Mesendoderm (in vitro differentiated cells): ENCODE measurements at regions not wholly inside any gene's neighbourhood (a gene's known extent, or its start where the extent isn't known, plus 50 kb on each side); places are given as distances from the start of the nearest gene placed in this dataset.

Experiments used
- DNase-seq: peaks from one replicate; pipeline ENCODE4 v3.0.0; 2013
- H2AK5ac ChIP-seq: 2 replicates; pipeline ENCODE4 v1.6.1; 2013; ENCODE audit warnings: low read length, inconsistent platforms
- H2BK120ac ChIP-seq: 2 replicates; pipeline ENCODE4 v1.6.1; 2013; ENCODE audit warnings: low read depth, mild to moderate bottlenecking, low read length, moderate library complexity, mixed read lengths
- H2BK15ac ChIP-seq: replicated peaks from 2 replicates; pipeline ENCODE4 v1.6.1; 2013; ENCODE audit warnings: low read depth, mild to moderate bottlenecking, moderate library complexity
- H2BK5ac ChIP-seq: 2 replicates; pipeline ENCODE4 v1.6.1; 2013; ENCODE audit warnings: low read length, inconsistent platforms
- H3K18ac ChIP-seq: 2 replicates; pipeline ENCODE4 v1.6.1; 2013; ENCODE audit warnings: mild to moderate bottlenecking, low read length, mixed read lengths
- H3K23ac ChIP-seq: one replicate; pipeline ENCODE4 v1.6.1; 2013; ENCODE audit warnings: low read length
- H3K27ac ChIP-seq: 2 replicates; pipeline ENCODE4 v1.5.1; 2013; ENCODE audit warnings: low read depth, mild to moderate bottlenecking, inconsistent platforms, low read length, moderate library complexity
- H3K27me3 ChIP-seq: 2 replicates; pipeline ENCODE4 v1.6.1; 2013; ENCODE audit warnings: low read length, control low read depth, mild to moderate bottlenecking, inconsistent platforms; ENCODE audit not compliant: insufficient read depth, poor library complexity
- H3K36me3 ChIP-seq: 2 replicates; pipeline ENCODE4 v1.6.1; 2013; ENCODE audit warnings: low read length, inconsistent platforms; ENCODE audit not compliant: control insufficient read depth, insufficient read depth
- H3K4ac ChIP-seq: one replicate; pipeline ENCODE4 v1.6.1; 2013; ENCODE audit warnings: low read depth, mild to moderate bottlenecking, low read length, moderate library complexity
- H3K4me1 ChIP-seq: 2 replicates; pipeline ENCODE4 v1.6.1; 2013; ENCODE audit warnings: low read depth, low read length, inconsistent platforms; ENCODE audit not compliant: control insufficient read depth
- H3K4me2 ChIP-seq: 2 replicates; pipeline ENCODE4 v1.6.1; 2013; ENCODE audit warnings: low read length
- H3K4me3 ChIP-seq: 2 replicates; pipeline ENCODE4 v1.5.1; 2013; ENCODE audit warnings: mild to moderate bottlenecking, low read length
- H3K56ac ChIP-seq: one replicate; pipeline ENCODE4 v1.6.1; 2013; ENCODE audit warnings: low read length
- H3K79me1 ChIP-seq: 2 replicates; pipeline ENCODE4 v1.6.1; 2013; ENCODE audit warnings: low read length, inconsistent platforms
- H3K79me2 ChIP-seq: 2 replicates; pipeline ENCODE4 v1.6.1; 2013; ENCODE audit warnings: mild to moderate bottlenecking, low read length; ENCODE audit not compliant: control insufficient read depth, insufficient read depth
- H3K9ac ChIP-seq: 2 replicates; pipeline ENCODE4 v1.6.1; 2013; ENCODE audit warnings: low read length, inconsistent platforms
- H4K5ac ChIP-seq: one replicate; pipeline ENCODE4 v1.6.1; 2013; ENCODE audit warnings: low read length
- H4K8ac ChIP-seq: one replicate; pipeline ENCODE4 v1.6.1; 2013; ENCODE audit warnings: low read depth, mild to moderate bottlenecking, control low read depth, low read length, moderate library complexity
- WGBS: extraction: QIAGEN DNeasy Blood & Tissue Kit; methylation state at CpG from one replicate; pipeline ENCODE4 v1.1.7; 2013; ENCODE audit warnings: low lambda C conversion rate, missing lambda C conversion rate; ENCODE audit not compliant: insufficient coverage; ENCODE audit errors: extremely low coverage; 5-methylcytosine and 5-hydroxymethylcytosine counted together

DNA sequence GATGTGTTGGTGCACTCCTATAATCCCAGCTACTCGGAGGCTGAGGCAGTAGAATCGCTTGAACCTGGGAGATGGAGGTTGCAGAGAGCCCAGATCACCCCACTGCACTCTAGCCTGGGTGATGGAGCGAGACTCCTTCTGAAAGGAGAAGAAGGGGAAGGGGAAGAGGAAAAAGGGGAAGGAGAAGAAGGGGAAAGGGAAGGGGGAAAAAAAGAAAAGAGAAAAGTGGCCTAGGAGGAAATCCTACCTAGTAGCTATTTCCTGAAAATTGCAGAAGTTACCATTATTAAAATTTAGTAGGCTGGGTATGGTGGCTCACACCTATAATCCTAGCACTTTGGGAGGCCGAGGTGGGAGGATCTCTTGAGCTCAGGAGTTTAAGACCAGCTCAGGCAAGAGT is 67.4 kb downstream of the ARRDC3 start:
- H3K79me1 ChIP-seq: no peaks in the 10 kb centered on the region
- no peaks in the 10 kb centered on the region for H3K36me3 ChIP-seq
- no peaks in the 10 kb centered on the region for H3K4me1 ChIP-seq
- no peaks in the 10 kb centered on the region for H3K27me3 ChIP-seq
- H3K27ac ChIP-seq: no peak overlapping the region
- no peak overlapping the region for H3K56ac ChIP-seq
- H3K9ac ChIP-seq: no peak overlapping the region
- H4K8ac ChIP-seq: no peak overlapping the region
- H3K4me2 ChIP-seq: no peak overlapping the region
- H3K4ac ChIP-seq: peak overlapping the region; percentile 24
- no CpG with 5 or more reads among the region's 4 CpGs for WGBS
- H3K18ac ChIP-seq: peak overlapping the region; percentile 32
- no peak overlapping the region for H3K4me3 ChIP-seq
- H2AK5ac ChIP-seq: no peak overlapping the region
- H3K79me2 ChIP-seq: no peaks in the 10 kb centered on the region
- DNase-seq: no peak
- H2BK5ac ChIP-seq: no peak overlapping the region
- no peak overlapping the region for H4K5ac ChIP-seq
- H2BK120ac ChIP-seq: peak overlapping the region; percentile 49
- no peak overlapping the region for H3K23ac ChIP-seq
- peak overlapping the region; percentile 75 for H2BK15ac ChIP-seq

DNA sequence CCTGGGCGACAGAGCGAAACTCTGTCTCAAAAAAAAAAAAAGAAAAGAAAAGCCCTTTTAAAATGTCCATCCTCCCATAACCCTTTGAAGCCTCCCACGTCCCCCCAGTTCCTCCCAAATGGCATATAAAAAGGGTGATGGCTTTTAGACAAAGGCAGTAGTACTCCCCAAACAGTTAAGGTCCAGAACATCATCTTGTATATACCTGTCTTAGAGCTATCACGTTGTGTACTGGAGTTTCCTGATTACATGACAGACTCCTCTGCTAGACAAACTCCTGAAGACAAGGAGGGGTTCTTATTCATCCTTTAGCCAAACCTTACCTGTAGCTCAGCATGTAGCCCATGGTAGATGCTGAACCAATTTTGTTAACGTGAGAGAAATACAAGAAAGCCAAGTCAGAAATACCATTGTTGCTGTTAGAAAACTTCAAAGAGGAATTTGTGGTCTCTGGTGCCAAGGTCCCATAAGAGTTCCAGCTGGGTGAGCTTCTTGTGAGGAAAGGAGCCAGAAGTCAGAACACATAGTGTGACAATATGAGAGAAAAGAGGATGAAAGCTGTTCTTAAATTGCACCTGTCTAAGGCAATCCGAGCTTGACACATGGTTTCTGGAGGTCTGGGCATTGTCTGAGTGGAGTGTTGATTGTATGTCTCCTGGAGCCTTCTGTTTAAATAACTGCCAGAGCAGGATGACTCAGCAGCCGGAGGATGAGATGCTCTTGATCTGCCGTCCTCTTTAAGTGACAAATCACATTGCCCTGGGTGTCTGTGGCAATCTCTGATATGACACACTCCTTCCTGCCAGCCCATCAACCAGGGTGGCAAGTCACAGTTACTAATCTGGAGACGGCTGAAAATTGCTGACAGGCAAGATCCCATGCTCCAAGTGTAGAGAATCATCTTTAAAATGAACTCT is 69.1 kb downstream of the ARRDC3 start:
- H4K5ac ChIP-seq: no peak overlapping the region
- H3K4me2 ChIP-seq: no peak overlapping the region
- DNase-seq: peak; percentile 95
- H3K79me2 ChIP-seq: no peaks in the 10 kb centered on the region
- no peak overlapping the region for H4K8ac ChIP-seq
- no peaks in the 10 kb centered on the region for H3K4me1 ChIP-seq
- H2BK15ac ChIP-seq: peak overlapping the region; percentile 9
- no peak overlapping the region for H3K9ac ChIP-seq
- no CpG with 5 or more reads among the region's 9 CpGs for WGBS
- no peak overlapping the region for H3K23ac ChIP-seq
- peak overlapping the region; percentile 24 for H3K18ac ChIP-seq
- H3K36me3 ChIP-seq: no peaks in the 10 kb centered on the region
- peak overlapping the region; percentile 30 for H3K27ac ChIP-seq
- no peak overlapping the region for H3K4me3 ChIP-seq
- H2AK5ac ChIP-seq: no peak overlapping the region
- peak overlapping the region; percentile 37 for H3K56ac ChIP-seq
- peak overlapping the region; percentile 60 for H3K4ac ChIP-seq
- no peak overlapping the region for H2BK120ac ChIP-seq
- peak overlapping the region; percentile 31 for H2BK5ac ChIP-seq
- H3K27me3 ChIP-seq: no peaks in the 10 kb centered on the region
- H3K79me1 ChIP-seq: no peaks in the 10 kb centered on the region

DNA sequence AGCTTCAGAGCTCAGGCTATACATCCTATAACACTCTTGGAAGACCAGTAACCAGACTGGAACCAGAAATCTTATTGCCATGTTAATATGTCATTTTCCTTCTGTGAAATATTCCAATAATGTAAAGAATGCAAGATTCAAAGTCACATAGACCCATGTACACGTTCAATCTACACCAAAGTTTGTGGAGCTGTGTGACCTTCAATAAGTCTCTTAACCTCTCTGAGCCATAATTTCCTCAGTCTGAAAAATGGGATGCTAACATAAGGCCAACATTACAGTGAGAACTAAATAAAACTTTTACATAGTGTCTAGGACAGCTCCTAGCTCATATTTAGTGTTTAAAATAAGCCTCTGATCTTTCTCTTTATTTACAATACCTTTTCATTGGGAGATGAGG is 70.4 kb downstream of the ARRDC3 start:
- no peak overlapping the region for H4K8ac ChIP-seq
- no peak overlapping the region for H3K4me2 ChIP-seq
- no peak overlapping the region for H2BK15ac ChIP-seq
- no peak overlapping the region for H3K56ac ChIP-seq
- no peak overlapping the region for H2AK5ac ChIP-seq
- no peak overlapping the region for H3K18ac ChIP-seq
- no peak overlapping the region for H3K27ac ChIP-seq
- no peaks in the 10 kb centered on the region for H3K4me1 ChIP-seq
- no peak overlapping the region for H3K9ac ChIP-seq
- H4K5ac ChIP-seq: no peak overlapping the region
- H2BK120ac ChIP-seq: no peak overlapping the region
- no peak overlapping the region for H3K23ac ChIP-seq
- H3K27me3 ChIP-seq: no peaks in the 10 kb centered on the region
- H2BK5ac ChIP-seq: no peak overlapping the region
- no peaks in the 10 kb centered on the region for H3K79me1 ChIP-seq
- H3K4me3 ChIP-seq: no peak overlapping the region
- WGBS: no CpG with 5 or more reads among the region's 1 CpG
- H3K36me3 ChIP-seq: no peaks in the 10 kb centered on the region
- no peaks in the 10 kb centered on the region for H3K79me2 ChIP-seq
- no peak for DNase-seq
- no peak overlapping the region for H3K4ac ChIP-seq

DNA sequence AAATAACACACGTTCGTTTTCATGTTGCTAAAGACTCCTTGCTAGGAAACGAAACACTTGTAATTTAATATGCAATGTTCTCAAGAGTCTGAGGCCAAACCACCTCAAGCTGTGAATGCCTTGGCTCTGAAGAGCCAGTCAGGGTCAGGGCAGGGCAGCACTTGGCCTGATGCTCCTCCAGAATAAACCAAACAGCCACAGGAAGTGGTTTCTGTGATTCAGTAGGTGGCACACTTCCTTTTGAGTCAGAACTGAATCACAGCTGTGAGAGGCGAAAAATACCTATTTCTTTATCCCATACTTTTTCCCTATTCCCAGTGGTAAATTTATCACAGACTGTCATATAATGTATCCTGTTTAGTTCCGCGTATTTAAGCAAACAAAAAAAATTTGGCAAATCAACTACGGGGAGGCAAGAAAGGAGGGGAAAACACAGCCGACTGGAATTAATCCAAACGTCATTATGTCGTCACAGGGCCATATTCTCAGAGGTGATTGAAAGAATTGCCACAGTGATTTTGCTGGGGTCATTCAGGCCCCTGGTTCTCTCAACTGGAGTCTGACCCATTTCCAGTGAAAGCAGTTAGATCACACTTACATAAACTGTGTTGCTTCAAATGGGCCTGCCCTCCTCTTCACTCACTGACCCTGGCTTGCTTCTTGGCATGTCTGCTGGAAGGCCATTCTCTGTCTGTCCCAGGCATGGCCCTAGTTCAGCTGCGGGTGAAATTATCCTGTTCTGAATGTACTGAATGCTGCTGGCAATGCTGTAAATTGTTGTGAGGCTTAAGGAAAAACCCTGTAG is 71.2 kb downstream of the ARRDC3 start:
- Histone ChIP-seq H4K5ac (no peak overlapping the region), H2BK15ac (no peak overlapping the region), H3K4ac (no peak overlapping the region), H3K4me1 (no peaks in the 10 kb centered on the region), H3K9ac (peak overlapping the region; percentile 21), H3K4me3 (no peak overlapping the region), H3K18ac (peak overlapping the region; percentile 20), H2BK120ac (peak overlapping the region; percentile 35), H3K79me1 (no peaks in the 10 kb centered on the region), H4K8ac (no peak overlapping the region), H3K4me2 (no peak overlapping the region), H3K56ac (peak overlapping the region; percentile 70), H3K27me3 (no peaks in the 10 kb centered on the region), H3K27ac (no peak overlapping the region), H2BK5ac (no peak overlapping the region), H3K23ac (no peak overlapping the region), H2AK5ac (no peak overlapping the region), H3K79me2 (no peaks in the 10 kb centered on the region), H3K36me3 (no peaks in the 10 kb centered on the region)
- DNase-seq: peak; percentile 71
- no CpG with 5 or more reads among the region's 11 CpGs for WGBS

DNA sequence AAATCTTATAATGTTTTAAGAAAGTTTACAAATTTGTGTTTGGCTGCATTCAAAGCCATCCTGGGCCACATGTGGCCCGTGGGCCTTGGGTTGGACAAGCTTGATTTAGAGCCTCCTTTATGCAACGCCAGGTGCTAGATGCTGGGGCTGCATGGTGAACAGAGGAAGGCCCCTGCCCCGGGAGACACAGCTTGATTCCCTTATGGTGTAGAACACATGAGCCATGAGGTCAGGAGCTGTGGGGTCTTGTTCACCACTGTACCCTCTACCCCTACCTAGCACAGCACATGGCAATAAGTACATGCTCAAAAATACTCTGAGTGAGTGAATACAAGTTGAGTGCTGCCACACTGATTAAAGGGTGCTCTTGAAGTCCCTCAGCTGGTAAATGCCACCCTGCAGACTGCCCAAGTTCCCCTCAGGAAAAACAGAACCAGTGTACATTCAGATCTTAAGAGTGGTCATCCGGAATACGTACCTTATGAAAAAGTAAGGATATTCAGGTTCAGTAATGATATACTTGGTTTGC is 71.9 kb downstream of the ARRDC3 start:
- no peak overlapping the region for H4K5ac ChIP-seq
- H3K23ac ChIP-seq: no peak overlapping the region
- DNase-seq: no peak
- WGBS: no CpG with 5 or more reads among the region's 5 CpGs
- no peak overlapping the region for H3K18ac ChIP-seq
- H3K36me3 ChIP-seq: no peaks in the 10 kb centered on the region
- no peaks in the 10 kb centered on the region for H3K4me1 ChIP-seq
- no peaks in the 10 kb centered on the region for H3K79me1 ChIP-seq
- no peaks in the 10 kb centered on the region for H3K79me2 ChIP-seq
- no peak overlapping the region for H3K4me2 ChIP-seq
- no peak overlapping the region for H2AK5ac ChIP-seq
- no peak overlapping the region for H3K4ac ChIP-seq
- H3K4me3 ChIP-seq: no peak overlapping the region
- H3K56ac ChIP-seq: no peak overlapping the region
- no peak overlapping the region for H4K8ac ChIP-seq
- no peak overlapping the region for H2BK120ac ChIP-seq
- no peak overlapping the region for H3K9ac ChIP-seq
- H3K27ac ChIP-seq: no peak overlapping the region
- no peaks in the 10 kb centered on the region for H3K27me3 ChIP-seq
- no peak overlapping the region for H2BK15ac ChIP-seq
- no peak overlapping the region for H2BK5ac ChIP-seq
